ENCODE measurements at regions not wholly inside any gene's neighbourhood (a gene's known extent, or its start where the extent isn't known, plus 50 kb on each side); places are given as distances from the start of the nearest gene placed in this dataset.

- Histone ChIP-seq H3K27me3 (no peaks in the 10 kb centered on the region), H3K4me1 (no peaks in the 10 kb centered on the region), H3K27ac (no peak overlapping the region), H3K4me3 (no peak overlapping the region), H3K36me3 (no peaks in the 10 kb centered on the region), H3K9me3 (no peaks in the 10 kb centered on the region)
- TF ChIP-seq POLR2AphosphoS5 (IDR thresholded peaks at IDR 0.05), result no peak
- no peak for TF ChIP-seq EP300 (IDR thresholded peaks at IDR 0.05)
- TF ChIP-seq POLR2A (IDR thresholded peaks at IDR 0.05), result no peak
- no peak for TF ChIP-seq CTCF (IDR thresholded peaks at IDR 0.05)
- 92 to 96% (median 96%) methylated on average over 12 of the region's 12 CpGs for WGBS, 5 donors
- DNase-seq, result no peak
- intact Hi-C loops (cut with DNase I; ENCODE audit: low total_unique reads), result no loop called here
These were observed 249.8 kb upstream of the JARID2 start for GRCh38 chr6:14995966-14996602.

DNA sequence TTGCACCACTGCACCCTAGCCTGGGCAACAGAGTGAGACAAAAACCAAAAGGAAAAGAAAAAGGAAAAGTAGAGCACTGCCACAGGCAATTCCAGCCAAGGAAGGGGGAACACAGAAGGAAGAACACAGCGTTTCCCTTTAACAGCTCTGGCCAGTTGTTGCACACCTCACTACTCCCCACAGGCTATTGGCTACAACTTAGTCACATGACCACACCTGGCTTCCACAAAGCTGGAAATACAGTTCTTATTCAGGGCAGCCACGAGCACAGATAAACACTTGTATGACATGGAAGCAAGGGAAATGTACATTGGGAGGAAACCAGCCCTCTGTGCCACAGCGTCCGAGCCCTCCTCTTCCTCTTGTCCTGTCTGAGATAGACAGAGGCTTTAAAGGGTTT lies 249.0 kb upstream of the JARID2 start:
- TF ChIP-seq CTCF (IDR thresholded peaks at IDR 0.05), result no peak
- no peak for TF ChIP-seq EP300 (IDR thresholded peaks at IDR 0.05)
- TF ChIP-seq POLR2A (IDR thresholded peaks at IDR 0.05), result no peak
- TF ChIP-seq POLR2AphosphoS5 (IDR thresholded peaks at IDR 0.05), result no peak
- H3K36me3 ChIP-seq, result no peaks in the 10 kb centered on the region
- 49 to 70% (median 60%) methylated on average over 4 of the region's 4 CpGs for WGBS, 5 donors
- no peaks in the 10 kb centered on the region for H3K4me1 ChIP-seq
- H3K9me3 ChIP-seq, result no peaks in the 10 kb centered on the region
- no peak overlapping the region for H3K4me3 ChIP-seq
- intact Hi-C loops (cut with DNase I; ENCODE audit: low total_unique reads), result no loop called here
- no peaks in the 10 kb centered on the region for H3K27me3 ChIP-seq
- no peak overlapping the region for H3K27ac ChIP-seq
- DNase-seq, result no peak

- Histone ChIP-seq H3K9me3 (no peaks in the 10 kb centered on the region), H3K36me3 (no peaks in the 10 kb centered on the region), H3K27me3 (no peaks in the 10 kb centered on the region), H3K4me1 (no peaks in the 10 kb centered on the region), H3K4me3 (no peak overlapping the region), H3K27ac (no peak overlapping the region)
- TF ChIP-seq CTCF (IDR thresholded peaks at IDR 0.05) (no peak), POLR2A (IDR thresholded peaks at IDR 0.05) (no peak), EP300 (IDR thresholded peaks at IDR 0.05) (no peak), POLR2AphosphoS5 (IDR thresholded peaks at IDR 0.05) (no peak)
- intact Hi-C loops (cut with DNase I; ENCODE audit: low total_unique reads), result no loop called here
- 43 to 68% (median 53%) methylated on average over 1 of the region's 1 CpG for WGBS, 5 donors
- DNase-seq, result no peak
These were observed 248.4 kb upstream of the JARID2 start for GRCh38 chr6:14997507-14997906.

- no peaks in the 10 kb centered on the region for H3K36me3 ChIP-seq
- no peaks in the 10 kb centered on the region for H3K9me3 ChIP-seq
- DNase-seq, result no peak
- H3K27ac ChIP-seq, result no peak overlapping the region
- no peaks in the 10 kb centered on the region for H3K27me3 ChIP-seq
- 84 to 90% (median 89%) methylated on average over 5 of the region's 5 CpGs for WGBS, 5 donors
- TF ChIP-seq POLR2A (IDR thresholded peaks at IDR 0.05), result no peak
- no peak for TF ChIP-seq EP300 (IDR thresholded peaks at IDR 0.05)
- H3K4me3 ChIP-seq, result no peak overlapping the region
- intact Hi-C loops (cut with DNase I; ENCODE audit: low total_unique reads), result no loop called here
- H3K4me1 ChIP-seq, result no peaks in the 10 kb centered on the region
These were observed 246.8 kb upstream of the JARID2 start for GRCh38 chr6:14999106-14999505.

DNA sequence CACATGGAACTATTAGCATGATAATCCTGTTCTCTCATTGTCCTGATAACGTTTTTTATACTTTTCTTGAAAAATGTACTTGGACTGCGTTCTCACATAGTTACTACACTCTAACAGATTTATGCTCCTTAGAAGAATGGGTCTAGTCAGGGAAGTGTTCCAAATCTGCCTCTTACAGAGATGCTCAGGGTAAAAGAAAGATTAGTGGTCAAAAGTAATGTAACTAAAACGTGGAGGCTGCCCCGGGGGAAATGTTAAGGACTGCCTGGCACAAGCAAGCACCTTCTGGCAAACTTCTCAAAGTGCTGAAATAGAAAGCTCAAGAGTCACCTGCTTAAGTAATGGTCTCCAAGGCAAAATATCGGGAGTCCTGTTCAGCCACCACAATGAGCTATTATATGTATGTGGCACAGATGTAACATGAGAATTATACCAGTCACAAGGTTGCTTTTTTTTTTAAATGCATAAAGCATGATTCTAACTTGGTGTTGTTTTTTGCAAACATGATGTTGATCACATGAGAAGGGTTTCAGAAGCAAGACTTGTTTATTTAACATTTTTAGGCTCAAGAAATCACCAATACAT lies 244.5 kb upstream of the JARID2 start:
- no peak for DNase-seq
- 53 to 74% (median 64%) methylated on average over 5 of the region's 5 CpGs for WGBS, 5 donors
- H3K9me3 ChIP-seq, result no peaks in the 10 kb centered on the region
- intact Hi-C loops (cut with DNase I; ENCODE audit: low total_unique reads), result no loop called here
- TF ChIP-seq EP300 (IDR thresholded peaks at IDR 0.05) (no peak), POLR2A (IDR thresholded peaks at IDR 0.05) (no peak), CTCF (IDR thresholded peaks at IDR 0.05) (no peak), POLR2AphosphoS5 (IDR thresholded peaks at IDR 0.05) (no peak)
- no peaks in the 10 kb centered on the region for H3K36me3 ChIP-seq
- no peak overlapping the region for H3K27ac ChIP-seq
- H3K4me3 ChIP-seq, result no peak overlapping the region
- H3K27me3 ChIP-seq, result no peaks in the 10 kb centered on the region
- no peaks in the 10 kb centered on the region for H3K4me1 ChIP-seq
